OCI-M1 (cell line): ENCODE measurements at regions not wholly inside any gene's neighbourhood (a gene's known extent, or its start where the extent isn't known, plus 50 kb on each side); places are given as distances from the start of the nearest gene placed in this dataset.
"Not testable (repeated sequence)": the region's sequence is repeated elsewhere in the genome, so short reads cannot be mapped to it uniquely, and the experiment has no call there.

Experiments used
- DNase-seq: peaks from one replicate; lab custom pipeline; 2025; lab: John Stamatoyannopoulos, UW

- DNase-seq, result not testable (repeated sequence)
Observed at GRCh38 chr16:29108625-29109169, 123.8 kb downstream of the LAT start.

- no peak for DNase-seq
Observed at GRCh38 chr16:29107299-29107698, 122.4 kb downstream of the LAT start.

- not testable (repeated sequence) for DNase-seq
Observed at GRCh38 chr16:29106259-29106908, 121.5 kb downstream of the LAT start.

- DNase-seq, result not testable (repeated sequence)
Observed at GRCh38 chr16:29104600-29104999, 119.7 kb downstream of the LAT start.

GRCh38 chr16:29097965-29098364 lies 113.1 kb downstream of the LAT start:
- DNase-seq, result not testable (repeated sequence)

GRCh38 chr16:29094729-29095624 lies 110.1 kb downstream of the LAT start:
- not testable (repeated sequence) for DNase-seq

- DNase-seq, result not testable (repeated sequence)
Observed at GRCh38 chr16:29094325-29094724, 109.5 kb downstream of the LAT start.

- not testable (repeated sequence) for DNase-seq
Observed at GRCh38 chr16:29089679-29090078, 104.8 kb downstream of the LAT start.

- DNase-seq, result not testable (repeated sequence)
Observed at GRCh38 chr16:29087673-29088072, 102.8 kb downstream of the LAT start.

GRCh38 chr16:29081829-29082639 lies 97.2 kb downstream of the LAT start:
- not testable (repeated sequence) for DNase-seq

- peak; percentile 87 for DNase-seq
Observed at GRCh38 chr16:29074554-29075402, 89.9 kb downstream of the LAT start.

- not testable (repeated sequence) for DNase-seq
Observed at GRCh38 chr16:29062235-29062634, 77.4 kb downstream of the LAT start.

- not testable (repeated sequence) for DNase-seq
Observed at GRCh38 chr16:29061467-29061921, 76.6 kb downstream of the LAT start.

GRCh38 chr16:29060022-29060810 lies 75.4 kb downstream of the LAT start:
- not testable (repeated sequence) for DNase-seq

GRCh38 chr16:29059575-29059974 lies 74.7 kb downstream of the LAT start:
- DNase-seq, result not testable (repeated sequence)
